ENCODE measurements at regions not wholly inside any gene's neighbourhood (a gene's known extent, or its start where the extent isn't known, plus 50 kb on each side); places are given as distances from the start of the nearest gene placed in this dataset.

GRCh38 chr20:4519534-4519933 is 166.7 kb upstream of the PRNP start:
- ChIA-PET POLR2A (ENCODE audit: partially characterized antibody) (no interaction called here), CTCF (ENCODE audit: partially characterized antibody) (interaction anchor here (0.5 to 2.9 kb wide), 21 partner anchors 10 to 307 kb away, joined by 3 to 15 read pairs (median 3); no protein-coding TSS in a partner anchor)
- no peaks in the 10 kb centered on the region for H3K4me1 ChIP-seq (replicated peaks in 1 of 4; ENCODE audit: control insufficient read depth in 3 of 4, insufficient read depth in 4 of 4, low read length in 3 of 4)
- H4K8ac ChIP-seq (ENCODE audit: extremely low read depth, insufficient read depth, low read length), result no peak overlapping the region
- peak; percentile 95 for FAIRE-seq
- no peaks in the 10 kb centered on the region for H3K27me3 ChIP-seq (replicated peaks in 1 of 4; ENCODE audit: control insufficient read depth in 3 of 4, extremely low read depth in 1 of 4, insufficient read depth in 3 of 4, low read length in 3 of 4)
- no peak overlapping the region for H4K91ac ChIP-seq (replicated peaks; ENCODE audit: insufficient read length, low read length)
- H3K4me2 ChIP-seq (ENCODE audit: insufficient read depth in 1 of 2, low read depth in 2 of 2, low read length in 2 of 2), result no peak overlapping the region
- WGBS, 2 experiments (ENCODE audit: extremely low coverage in 1 of 2, insufficient coverage in 1 of 2, insufficient read length in 1 of 2, insufficient replicate concordance in 2 of 2, low coverage in 1 of 2, low lambda C conversion rate in 2 of 2, missing lambda C conversion rate in 1 of 2), result 13% methylated on average over 2 of the region's 2 CpGs; no CpG with 5 or more reads in 1 of the 2 experiments
- no peaks in the 10 kb centered on the region for H4K20me1 ChIP-seq (replicated peaks in 1 of 2; ENCODE audit: control insufficient read depth in 1 of 2, insufficient read depth in 2 of 2, low read length in 2 of 2)
- no peak overlapping the region for H3K9ac ChIP-seq (replicated peaks in 1 of 4; ENCODE audit: extremely low read depth in 1 of 4, low read depth in 3 of 4, low read length in 3 of 4)
- H3K23ac ChIP-seq (ENCODE audit: insufficient read length), result no peak overlapping the region
- peaks cover 3% of the 10 kb centered on the region; the same call in 1 of the 2 replicates for H3K23me2 ChIP-seq (ENCODE audit: low read depth, low read length)
- H3K79me1 ChIP-seq (ENCODE audit: low read depth, low read length), result no peaks in the 10 kb centered on the region
- H2BK15ac ChIP-seq (ENCODE audit: low read length), result no peak overlapping the region
- H3K36me3 ChIP-seq (ENCODE audit: control insufficient read depth in 2 of 4, insufficient read depth in 4 of 4, low read length in 3 of 4), result no peaks in the 10 kb centered on the region
- H3K4me3 ChIP-seq (ENCODE audit: extremely low read depth in 1 of 4, insufficient read depth in 2 of 4, low read depth in 3 of 4, low read length in 4 of 4), result no peak overlapping the region
- no peaks in the 10 kb centered on the region for H3K79me2 ChIP-seq (ENCODE audit: control insufficient read depth in 1 of 2, insufficient read depth in 2 of 2, low read length in 2 of 2)
- peak overlapping the region; percentile 80 for H2AFZ ChIP-seq (ENCODE audit: low read length)
- H2AK5ac ChIP-seq (ENCODE audit: low read depth, low read length), result no peak overlapping the region
- no peak overlapping the region; the same call in 1 of the 2 replicates for H2BK12ac ChIP-seq (ENCODE audit: low read depth, low read length)
- no peak overlapping the region for H3K18ac ChIP-seq (ENCODE audit: extremely low read depth, low read length)
- no peak overlapping the region for H3K14ac ChIP-seq (ENCODE audit: insufficient read length)
- no peak overlapping the region for H3K27ac ChIP-seq (ENCODE audit: low read depth, low read length)
- H3K56ac ChIP-seq (replicated peaks; ENCODE audit: insufficient read length, low read depth, low read length), result no peak overlapping the region
- H4K5ac ChIP-seq (ENCODE audit: insufficient read length, low read depth, low read length), result no peak overlapping the region
- peak in 1 of 2 experiments; percentile 84 for DNase-seq (ENCODE audit: low read depth in 1 of 2, low spot score in 2 of 2)
- H3K9me3 ChIP-seq (ENCODE audit: insufficient read depth in 2 of 2, low read depth in 1 of 2, low read length in 1 of 2), result no peaks in the 10 kb centered on the region
- no peak overlapping the region for H3K4ac ChIP-seq (replicated peaks; ENCODE audit: insufficient read length, low read depth, low read length)
- H2BK20ac ChIP-seq (ENCODE audit: low read length), result peak overlapping the region; percentile 63; the same call in 1 of the 2 replicates
- H2BK120ac ChIP-seq (replicated peaks; ENCODE audit: low read depth, low read length), result no peak overlapping the region
- H2BK5ac ChIP-seq (ENCODE audit: low read depth, low read length), result no peak overlapping the region
- TF ChIP-seq TEAD4 (IDR thresholded peaks at IDR 0.05; ENCODE audit: low read depth, low read length) (peak; percentile 48; the same call in 1 of the 2 replicates), SP4 (IDR thresholded peaks at IDR 0.05; ENCODE audit: low read length) (no peak), CTCF (IDR thresholded peaks at IDR 0.05; ENCODE audit: control extremely low read depth in 1 of 3, insufficient read depth in 1 of 3, low read depth in 1 of 3, low read length in 3 of 3) (peak; percentile 77 to 88 (median 82)), RXRA (IDR thresholded peaks at IDR 0.05; ENCODE audit: insufficient read depth, low read depth, low read length) (no peak), TAF1 (IDR thresholded peaks at IDR 0.05; ENCODE audit: low read depth, low read length) (no peak), ATF2 (IDR thresholded peaks at IDR 0.05; ENCODE audit: low read length) (no peak), SP1 (IDR thresholded peaks at IDR 0.05; ENCODE audit: low read depth, low read length) (no peak), SP2 (IDR thresholded peaks at IDR 0.05; ENCODE audit: low read length) (no peak), EGR1 (IDR thresholded peaks at IDR 0.05; ENCODE audit: borderline replicate concordance, low read depth, low read length) (no peak), HDAC6 (IDR thresholded peaks at IDR 0.05; ENCODE audit: low read depth, low read length) (no peak), CBX8 (IDR thresholded peaks at IDR 0.05; ENCODE audit: borderline replicate concordance, low read depth, low read length) (no peak)

Measured in H1 (cell line).